ENCODE measurements at regions not wholly inside any gene's neighbourhood (a gene's known extent, or its start where the extent isn't known, plus 50 kb on each side); places are given as distances from the start of the nearest gene placed in this dataset.

GRCh38 chr10:4073912-4074311 is 288.9 kb upstream of the KLF6 start:
- no peaks in the 10 kb centered on the region for H3K27me3 ChIP-seq (ENCODE audit: low read length)
- no peak overlapping the region for H3K27ac ChIP-seq (ENCODE audit: low read length)
- no peak overlapping the region for H3K4me2 ChIP-seq (ENCODE audit: low read length)
- intact Hi-C loops (cut with micrococcal nuclease): no loop called here
- H3K9me3 ChIP-seq (ENCODE audit: low read length): no peaks in the 10 kb centered on the region
- H3K9me2 ChIP-seq (replicated peaks; ENCODE audit: low read length): no peaks in the 10 kb centered on the region
- no peak overlapping the region for H2AFZ ChIP-seq (ENCODE audit: low read length)
- H3K36me3 ChIP-seq (ENCODE audit: low read depth, low read length): no peaks in the 10 kb centered on the region
- no peak overlapping the region for H3K9ac ChIP-seq (ENCODE audit: low read length)
- no peaks in the 10 kb centered on the region for H3K79me2 ChIP-seq (ENCODE audit: low read length)
- no peak overlapping the region for H3K4me3 ChIP-seq (ENCODE audit: low read length)
- TF ChIP-seq EZH2 (IDR thresholded peaks at IDR 0.05; ENCODE audit: low read length, unreplicated experiment) (no peak), EZH2phosphoT487 (IDR thresholded peaks at IDR 0.05; ENCODE audit: borderline replicate concordance, low read length) (no peak), CTCF (conservative IDR thresholded peaks at IDR 0.05; ENCODE audit: low read depth, low read length) (no peak)
- ATAC-seq: no peak
- no peak for DNase-seq
- CTCF ChIA-PET: interaction anchor here (0.5 kb wide), 1 partner anchor 584 kb away, joined by 3 read pairs; no protein-coding TSS in a partner anchor
- no peaks in the 10 kb centered on the region for H3F3A ChIP-seq (ENCODE audit: low read length, unreplicated experiment)
- no peaks in the 10 kb centered on the region; the same call in 1 of the 2 replicates for H3K4me1 ChIP-seq (ENCODE audit: insufficient read depth, low read length)
- POLR2A ChIA-PET (ENCODE audit: unreplicated experiment): no interaction called here
- no TSS peak for BruUV-seq (replicated peaks)
- no peaks in the 10 kb centered on the region for H4K20me1 ChIP-seq (ENCODE audit: low read length)

- Histone ChIP-seq H3K36me3 (ENCODE audit: low read depth, low read length) (no peaks in the 10 kb centered on the region), H2AFZ (ENCODE audit: low read length) (no peak overlapping the region), H3K9me2 (replicated peaks; ENCODE audit: low read length) (no peaks in the 10 kb centered on the region), H4K20me1 (ENCODE audit: low read length) (no peaks in the 10 kb centered on the region), H3K4me3 (ENCODE audit: low read length) (no peak overlapping the region), H3K27me3 (ENCODE audit: low read length) (no peaks in the 10 kb centered on the region), H3K4me1 (ENCODE audit: insufficient read depth, low read length) (peaks cover 23% of the 10 kb centered on the region), H3K27ac (ENCODE audit: low read length) (no peak overlapping the region), H3K9ac (ENCODE audit: low read length) (no peak overlapping the region), H3K79me2 (ENCODE audit: low read length) (no peaks in the 10 kb centered on the region), H3K9me3 (ENCODE audit: low read length) (no peaks in the 10 kb centered on the region), H3F3A (ENCODE audit: low read length, unreplicated experiment) (no peaks in the 10 kb centered on the region), H3K4me2 (ENCODE audit: low read length) (no peak overlapping the region)
- POLR2A ChIA-PET (ENCODE audit: unreplicated experiment): no interaction called here
- BruUV-seq (replicated peaks): no TSS peak
- intact Hi-C loops (cut with micrococcal nuclease): no loop called here
- no peak for ATAC-seq
- no peak for DNase-seq
- no peak for TF ChIP-seq EZH2phosphoT487 (IDR thresholded peaks at IDR 0.05; ENCODE audit: borderline replicate concordance, low read length)
- TF ChIP-seq CTCF (conservative IDR thresholded peaks at IDR 0.05; ENCODE audit: low read depth, low read length): no peak
- no peak for TF ChIP-seq EZH2 (IDR thresholded peaks at IDR 0.05; ENCODE audit: low read length, unreplicated experiment)
- CTCF ChIA-PET: no interaction called here
Measured at GRCh38 chr10:4070921-4071660, 286.1 kb upstream of the KLF6 start.

GRCh38 chr10:4070184-4070583 is 285.2 kb upstream of the KLF6 start:
- Histone ChIP-seq H4K20me1 (ENCODE audit: low read length) (no peaks in the 10 kb centered on the region), H3K4me3 (ENCODE audit: low read length) (no peak overlapping the region), H3K9me3 (ENCODE audit: low read length) (no peaks in the 10 kb centered on the region), H3K9ac (ENCODE audit: low read length) (no peak overlapping the region), H3K4me1 (ENCODE audit: insufficient read depth, low read length) (peaks cover 23% of the 10 kb centered on the region), H2AFZ (ENCODE audit: low read length) (no peak overlapping the region), H3K4me2 (ENCODE audit: low read length) (no peak overlapping the region), H3F3A (ENCODE audit: low read length, unreplicated experiment) (no peaks in the 10 kb centered on the region), H3K79me2 (ENCODE audit: low read length) (no peaks in the 10 kb centered on the region), H3K27ac (ENCODE audit: low read length) (no peak overlapping the region), H3K36me3 (ENCODE audit: low read depth, low read length) (no peaks in the 10 kb centered on the region), H3K27me3 (ENCODE audit: low read length) (no peaks in the 10 kb centered on the region), H3K9me2 (replicated peaks; ENCODE audit: low read length) (no peaks in the 10 kb centered on the region)
- BruUV-seq (replicated peaks): no TSS peak
- no peak for TF ChIP-seq EZH2phosphoT487 (IDR thresholded peaks at IDR 0.05; ENCODE audit: borderline replicate concordance, low read length)
- no peak for TF ChIP-seq CTCF (conservative IDR thresholded peaks at IDR 0.05; ENCODE audit: low read depth, low read length)
- TF ChIP-seq EZH2 (IDR thresholded peaks at IDR 0.05; ENCODE audit: low read length, unreplicated experiment): no peak
- intact Hi-C loops (cut with micrococcal nuclease): no loop called here
- ChIA-PET CTCF (no interaction called here), POLR2A (ENCODE audit: unreplicated experiment) (no interaction called here)
- ATAC-seq: no peak
- no peak for DNase-seq

Measured in PC-3 (cell line).